ENCODE measurements at regions not wholly inside any gene's neighbourhood (a gene's known extent, or its start where the extent isn't known, plus 50 kb on each side); places are given as distances from the start of the nearest gene placed in this dataset.
"Not testable (repeated sequence)": the region's sequence is repeated elsewhere in the genome, so short reads cannot be mapped to it uniquely, and the experiment has no call there.

- no peaks in the 10 kb centered on the region for H3K27me3 ChIP-seq
- TF ChIP-seq CTCF (IDR thresholded peaks at IDR 0.05) (no peak), POLR2A (IDR thresholded peaks at IDR 0.05) (no peak), POLR2AphosphoS5 (IDR thresholded peaks at IDR 0.05) (no peak), EP300 (IDR thresholded peaks at IDR 0.05) (no peak)
- no peaks in the 10 kb centered on the region for H3K9me3 ChIP-seq
- ATAC-seq, result no peak
- H3K36me3 ChIP-seq, result peaks cover 0 to 15% of the 10 kb centered on the region in 2 donors
- no peak overlapping the region for H3K4me3 ChIP-seq
- 61 to 81% methylated on average over 3 to 5 of the region's 19 CpGs for WGBS, 2 donors (ENCODE audit: low coverage in 1 of 2)
- H3K4me1 ChIP-seq, result peaks cover 0 to 28% (median 0%) of the 10 kb centered on the region in 3 donors
- no peak overlapping the region for H3K27ac ChIP-seq
Observed at GRCh38 chr16:29307598-29308507, 98.7 kb downstream of the NPIPB11 start.

- TF ChIP-seq POLR2AphosphoS5 (IDR thresholded peaks at IDR 0.05) (no peak), EP300 (IDR thresholded peaks at IDR 0.05) (no peak), POLR2A (IDR thresholded peaks at IDR 0.05) (no peak), CTCF (IDR thresholded peaks at IDR 0.05) (no peak)
- WGBS, 2 donors (ENCODE audit: low coverage in 1 of 2), result 72% methylated on average over 4 of the region's 10 CpGs; no CpG with 5 or more reads in 1 of the 2 donors
- Histone ChIP-seq H3K27ac (no peak overlapping the region), H3K9me3 (no peaks in the 10 kb centered on the region), H3K4me1 (peaks cover 0 to 28% (median 0%) of the 10 kb centered on the region in 3 donors), H3K4me3 (no peak overlapping the region), H3K27me3 (no peaks in the 10 kb centered on the region), H3K36me3 (peaks cover 0 to 14% of the 10 kb centered on the region in 2 donors)
- no peak for ATAC-seq
Observed at GRCh38 chr16:29306943-29307597, 99.4 kb downstream of the NPIPB11 start.

- Histone ChIP-seq H3K27ac (no peak overlapping the region), H3K36me3 (peaks cover 0 to 14% of the 10 kb centered on the region in 2 donors), H3K4me1 (peaks cover 0 to 22% (median 0%) of the 10 kb centered on the region in 3 donors), H3K9me3 (no peaks in the 10 kb centered on the region), H3K27me3 (no peaks in the 10 kb centered on the region), H3K4me3 (no peak overlapping the region)
- no peak for ATAC-seq
- 91 to 100% methylated on average over 3 to 10 of the region's 14 CpGs for WGBS, 2 donors (ENCODE audit: low coverage in 1 of 2)
- TF ChIP-seq POLR2A (IDR thresholded peaks at IDR 0.05) (no peak), EP300 (IDR thresholded peaks at IDR 0.05) (no peak), POLR2AphosphoS5 (IDR thresholded peaks at IDR 0.05) (no peak), CTCF (IDR thresholded peaks at IDR 0.05) (no peak)
Observed at GRCh38 chr16:29306201-29306600, 100.3 kb downstream of the NPIPB11 start.

- H3K27ac ChIP-seq, ATAC-seq, H3K27me3 ChIP-seq, H3K9me3 ChIP-seq, H3K4me3 ChIP-seq: not testable (repeated sequence)
- Histone ChIP-seq H3K36me3 (peaks cover 0 to 14% of the 10 kb centered on the region in 2 donors), H3K4me1 (peaks cover 0 to 27% (median 0%) of the 10 kb centered on the region in 3 donors)
- 87 to 100% methylated on average over 2 to 7 of the region's 11 CpGs for WGBS, 2 donors (ENCODE audit: low coverage in 1 of 2)
Observed at GRCh38 chr16:29305018-29305417, 101.5 kb downstream of the NPIPB11 start.

- no peak for ATAC-seq
- no peaks in the 10 kb centered on the region for H3K9me3 ChIP-seq
- peaks cover 0 to 14% of the 10 kb centered on the region in 2 donors for H3K36me3 ChIP-seq
- no peaks in the 10 kb centered on the region for H3K27me3 ChIP-seq
- no peak for TF ChIP-seq EP300 (IDR thresholded peaks at IDR 0.05)
- no peak for TF ChIP-seq CTCF (IDR thresholded peaks at IDR 0.05)
- TF ChIP-seq POLR2AphosphoS5 (IDR thresholded peaks at IDR 0.05), result no peak
- no peak for TF ChIP-seq POLR2A (IDR thresholded peaks at IDR 0.05)
- H3K27ac ChIP-seq, result no peak overlapping the region
- no peak overlapping the region for H3K4me3 ChIP-seq
- WGBS, 2 donors (ENCODE audit: low coverage in 1 of 2), result 81 to 85% methylated on average over 6 to 7 of the region's 11 CpGs
- H3K4me1 ChIP-seq, result peaks cover 0 to 27% (median 0%) of the 10 kb centered on the region in 3 donors
Observed at GRCh38 chr16:29304251-29304650, 102.3 kb downstream of the NPIPB11 start.
